Astrocyte (in vitro differentiated cells and primary cell): ENCODE measurements at regions not wholly inside any gene's neighbourhood (a gene's known extent, or its start where the extent isn't known, plus 50 kb on each side); places are given as distances from the start of the nearest gene placed in this dataset.

ENCODE experiments used
- DNase-seq: peaks from one replicate; pipeline ENCODE4 v3.0.0-alpha.2; 2010; ENCODE audit warnings: low read depth
- FAIRE-seq: peaks from 2 replicates; lab custom pipeline; 2011; peaks lifted over from hg19 to GRCh38; lab: Jason Lieb, UNC
- H2AFZ ChIP-seq: 2 replicates; pipeline ENCODE4 v1.6.0; 2012; ENCODE audit warnings: low read depth, low read length, inconsistent platforms
- H3K27ac ChIP-seq: 2 replicates; pipeline ENCODE4 v1.5.1; 2011; ENCODE audit warnings: low read depth, low read length, inconsistent platforms
- H3K27me3 ChIP-seq: 2 replicates; pipeline ENCODE4 v1.6.0; 2011; ENCODE audit warnings: low read length, inconsistent platforms; ENCODE audit not compliant: insufficient read depth
- H3K36me3 ChIP-seq: 2 replicates; pipeline ENCODE4 v1.5.1; 2011; ENCODE audit warnings: low read length, inconsistent platforms; ENCODE audit not compliant: insufficient read depth
- H3K4me1 ChIP-seq: 2 replicates; pipeline ENCODE4 v1.5.1; 2011; ENCODE audit warnings: low read length, inconsistent platforms; ENCODE audit not compliant: insufficient read depth
- H3K4me2 ChIP-seq: 2 replicates; pipeline ENCODE4 v1.6.0; 2012; ENCODE audit warnings: low read length, inconsistent platforms
- H3K4me3 ChIP-seq: 2 replicates; pipeline ENCODE4 v1.5.1; 2011; ENCODE audit warnings: low read depth, mild to moderate bottlenecking, low read length, inconsistent platforms; ENCODE audit not compliant: insufficient read depth
- H3K79me2 ChIP-seq: 2 replicates; pipeline ENCODE4 v1.6.0; 2012; ENCODE audit warnings: mild to moderate bottlenecking, low read length, inconsistent platforms; ENCODE audit not compliant: insufficient read depth
- H3K9ac ChIP-seq: 2 replicates; pipeline ENCODE4 v1.6.0; 2012; ENCODE audit warnings: mild to moderate bottlenecking, low read length, inconsistent platforms
- H3K9me3 ChIP-seq: 2 replicates; pipeline ENCODE4 v1.5.1; 2012; ENCODE audit warnings: low read depth, mild to moderate bottlenecking, low read length, inconsistent platforms; ENCODE audit not compliant: insufficient read depth
- H4K20me1 ChIP-seq: 2 replicates; pipeline ENCODE4 v1.6.0; 2012; ENCODE audit warnings: low read length, inconsistent platforms; ENCODE audit not compliant: insufficient read depth
- H3K27ac Mint-ChIP-seq: one replicate; pipeline ENCODE4 v1.8.0; 2021; ENCODE audit warnings: mild to moderate bottlenecking, mixed read lengths; ENCODE audit not compliant: unreplicated experiment
- H3K27me3 Mint-ChIP-seq: one replicate; pipeline ENCODE4 v1.8.0; 2021; ENCODE audit warnings: low read depth, mixed read lengths; ENCODE audit not compliant: unreplicated experiment
- H3K36me3 Mint-ChIP-seq: one replicate; pipeline ENCODE4 v1.8.0; 2021; ENCODE audit warnings: low read depth, mixed read lengths; ENCODE audit not compliant: unreplicated experiment
- H3K4me1 Mint-ChIP-seq: one replicate; pipeline ENCODE4 v1.8.0; 2021; ENCODE audit warnings: low read depth, mixed read lengths; ENCODE audit not compliant: unreplicated experiment
- H3K4me3 Mint-ChIP-seq: one replicate; pipeline ENCODE4 v1.8.0; 2021; ENCODE audit warnings: mild to moderate bottlenecking, moderate library complexity, mixed read lengths; ENCODE audit not compliant: unreplicated experiment
- H3K9me3 Mint-ChIP-seq: one replicate; pipeline ENCODE4 v1.8.0; 2021; ENCODE audit warnings: mild to moderate bottlenecking, mixed read lengths; ENCODE audit not compliant: unreplicated experiment
- EZH2 ChIP-seq: IDR thresholded peaks from 2 replicates; pipeline ENCODE4 v1.6.1; 2012; ENCODE audit warnings: mild to moderate bottlenecking, low read length, inconsistent platforms; ENCODE audit not compliant: insufficient read depth
- TF ChIP-seq, protein P1 (sequence below): IDR thresholded peaks from 2 replicates; pipeline ENCODE4 v1.5.1; 2011; ENCODE audit warnings: low read depth, mild to moderate bottlenecking, inconsistent platforms, low read length, moderate library complexity; ENCODE audit not compliant: insufficient read depth

DNA sequence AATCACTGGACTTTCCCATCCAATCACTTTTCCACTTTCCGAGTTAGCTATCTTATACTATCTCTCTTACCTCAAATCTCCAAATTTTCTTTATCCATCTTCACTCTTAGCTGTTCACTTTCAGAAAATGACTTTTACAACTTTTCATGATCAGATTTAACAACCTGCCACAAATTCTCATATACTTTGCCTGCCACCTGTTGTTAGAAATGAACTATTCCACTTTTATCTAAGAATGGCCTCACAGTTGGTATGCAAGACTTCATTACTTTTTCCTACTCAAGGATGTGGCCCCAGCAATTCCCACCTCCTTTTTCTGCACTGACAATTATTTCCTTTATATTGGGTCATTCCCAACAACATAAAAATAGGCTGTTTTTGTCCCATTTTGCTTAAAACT, 93.6 kb upstream of the DEPDC1 start:
- H3K9me3 ChIP-seq, result no peaks in the 10 kb centered on the region
- Mint-ChIP-seq H3K36me3 (no peaks in the 10 kb centered on the region), H3K27me3 (no peaks in the 10 kb centered on the region), H3K27ac (no peak overlapping the region), H3K9me3 (no peaks in the 10 kb centered on the region), H3K4me3 (no peak overlapping the region), H3K4me1 (no peaks in the 10 kb centered on the region)
- no peak overlapping the region for H3K9ac ChIP-seq
- no peak overlapping the region for H3K27ac ChIP-seq
- H3K4me1 ChIP-seq, result no peaks in the 10 kb centered on the region
- no peaks in the 10 kb centered on the region for H3K36me3 ChIP-seq
- no peaks in the 10 kb centered on the region for H4K20me1 ChIP-seq
- no peak overlapping the region for H3K4me3 ChIP-seq
- FAIRE-seq, result no peak
- DNase-seq, result no peak
- H3K27me3 ChIP-seq, result no peaks in the 10 kb centered on the region
- H2AFZ ChIP-seq, result no peak overlapping the region
- TF ChIP-seq, protein P1, sequence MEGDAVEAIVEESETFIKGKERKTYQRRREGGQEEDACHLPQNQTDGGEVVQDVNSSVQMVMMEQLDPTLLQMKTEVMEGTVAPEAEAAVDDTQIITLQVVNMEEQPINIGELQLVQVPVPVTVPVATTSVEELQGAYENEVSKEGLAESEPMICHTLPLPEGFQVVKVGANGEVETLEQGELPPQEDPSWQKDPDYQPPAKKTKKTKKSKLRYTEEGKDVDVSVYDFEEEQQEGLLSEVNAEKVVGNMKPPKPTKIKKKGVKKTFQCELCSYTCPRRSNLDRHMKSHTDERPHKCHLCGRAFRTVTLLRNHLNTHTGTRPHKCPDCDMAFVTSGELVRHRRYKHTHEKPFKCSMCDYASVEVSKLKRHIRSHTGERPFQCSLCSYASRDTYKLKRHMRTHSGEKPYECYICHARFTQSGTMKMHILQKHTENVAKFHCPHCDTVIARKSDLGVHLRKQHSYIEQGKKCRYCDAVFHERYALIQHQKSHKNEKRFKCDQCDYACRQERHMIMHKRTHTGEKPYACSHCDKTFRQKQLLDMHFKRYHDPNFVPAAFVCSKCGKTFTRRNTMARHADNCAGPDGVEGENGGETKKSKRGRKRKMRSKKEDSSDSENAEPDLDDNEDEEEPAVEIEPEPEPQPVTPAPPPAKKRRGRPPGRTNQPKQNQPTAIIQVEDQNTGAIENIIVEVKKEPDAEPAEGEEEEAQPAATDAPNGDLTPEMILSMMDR, result no peak
- TF ChIP-seq EZH2, result no peak
- H3K79me2 ChIP-seq, result no peaks in the 10 kb centered on the region
- no peak overlapping the region for H3K4me2 ChIP-seq

DNA sequence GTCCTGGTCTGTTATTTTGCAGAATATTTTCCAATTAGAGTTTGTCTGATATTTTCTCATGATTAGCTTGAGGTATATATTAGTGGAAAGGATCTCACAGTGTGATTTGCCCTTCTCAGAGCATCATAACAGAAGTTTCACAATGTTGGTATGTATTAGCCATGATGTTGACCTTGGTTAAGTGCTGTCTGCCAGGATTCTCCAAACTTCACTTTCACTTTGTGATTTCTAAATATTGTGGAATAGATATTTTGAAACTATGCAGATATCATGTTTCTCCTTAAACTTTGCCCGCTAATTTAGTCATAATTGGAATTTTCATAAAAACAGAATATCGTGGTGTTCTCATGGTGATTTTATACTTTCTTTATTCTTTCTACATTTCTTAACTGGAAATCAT, 98.0 kb upstream of the DEPDC1 start:
- no peak overlapping the region for H3K9ac ChIP-seq
- H3K27me3 ChIP-seq, result no peaks in the 10 kb centered on the region
- no peak overlapping the region for H2AFZ ChIP-seq
- no peak overlapping the region for H3K4me2 ChIP-seq
- no peaks in the 10 kb centered on the region for H3K79me2 ChIP-seq
- Mint-ChIP-seq H3K4me1 (no peaks in the 10 kb centered on the region), H3K27ac (no peak overlapping the region), H3K4me3 (no peak overlapping the region), H3K9me3 (no peaks in the 10 kb centered on the region), H3K27me3 (no peaks in the 10 kb centered on the region), H3K36me3 (no peaks in the 10 kb centered on the region)
- H3K4me1 ChIP-seq, result no peaks in the 10 kb centered on the region
- H4K20me1 ChIP-seq, result no peaks in the 10 kb centered on the region
- no peak for FAIRE-seq
- no peak overlapping the region for H3K4me3 ChIP-seq
- no peak overlapping the region for H3K27ac ChIP-seq
- DNase-seq, result no peak
- H3K9me3 ChIP-seq, result no peaks in the 10 kb centered on the region
- TF ChIP-seq EZH2, result no peak
- TF ChIP-seq, protein P1, result no peak
- no peaks in the 10 kb centered on the region for H3K36me3 ChIP-seq

DNA sequence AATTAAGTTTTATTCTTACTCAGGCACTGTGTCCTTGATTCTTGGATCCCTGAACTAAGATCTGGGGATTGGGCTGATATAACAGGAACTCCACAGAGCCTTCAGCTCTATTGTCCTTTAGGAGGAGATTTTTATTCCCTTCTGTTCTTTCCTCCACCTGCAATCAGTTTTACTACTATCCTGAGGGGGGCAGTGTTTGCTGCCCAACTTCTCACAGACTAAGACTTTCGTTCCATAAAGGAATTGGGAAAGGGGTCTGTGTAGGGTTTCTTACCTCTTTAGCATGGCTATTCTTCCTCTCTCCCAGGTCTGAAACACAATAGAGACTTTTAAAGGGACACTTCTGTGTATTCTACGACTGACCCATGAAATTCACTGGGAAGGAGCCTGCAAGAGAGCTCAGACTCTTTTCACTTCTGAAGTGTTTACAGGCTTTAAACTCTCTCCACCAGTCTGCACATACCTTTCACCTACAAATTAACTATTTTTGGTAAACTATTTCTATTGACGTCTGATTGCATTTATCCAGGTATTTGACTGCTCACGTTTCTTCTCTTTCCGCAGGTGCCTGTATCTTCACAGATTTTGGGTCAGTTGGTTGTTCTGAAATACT, 103.3 kb upstream of the DEPDC1 start:
- Histone ChIP-seq H3K36me3 (no peaks in the 10 kb centered on the region), H3K4me1 (no peaks in the 10 kb centered on the region), H3K4me2 (peak overlapping the region; percentile 36), H3K4me3 (no peak overlapping the region), H4K20me1 (no peaks in the 10 kb centered on the region), H3K27ac (no peak overlapping the region), H3K27me3 (no peaks in the 10 kb centered on the region), H3K9me3 (no peaks in the 10 kb centered on the region), H2AFZ (no peak overlapping the region), H3K9ac (no peak overlapping the region), H3K79me2 (no peaks in the 10 kb centered on the region)
- FAIRE-seq (no peak), DNase-seq (no peak)
- TF ChIP-seq, protein P1, result peak; percentile 67
- no peak for TF ChIP-seq EZH2
- no peaks in the 10 kb centered on the region for H3K27me3 Mint-ChIP-seq
- no peaks in the 10 kb centered on the region for H3K9me3 Mint-ChIP-seq
- no peaks in the 10 kb centered on the region for H3K4me1 Mint-ChIP-seq
- no peaks in the 10 kb centered on the region for H3K36me3 Mint-ChIP-seq
- no peak overlapping the region for H3K4me3 Mint-ChIP-seq
- H3K27ac Mint-ChIP-seq, result no peak overlapping the region
